ENCODE measurements at regions not wholly inside any gene's neighbourhood (a gene's known extent, or its start where the extent isn't known, plus 50 kb on each side); places are given as distances from the start of the nearest gene placed in this dataset.

DNA sequence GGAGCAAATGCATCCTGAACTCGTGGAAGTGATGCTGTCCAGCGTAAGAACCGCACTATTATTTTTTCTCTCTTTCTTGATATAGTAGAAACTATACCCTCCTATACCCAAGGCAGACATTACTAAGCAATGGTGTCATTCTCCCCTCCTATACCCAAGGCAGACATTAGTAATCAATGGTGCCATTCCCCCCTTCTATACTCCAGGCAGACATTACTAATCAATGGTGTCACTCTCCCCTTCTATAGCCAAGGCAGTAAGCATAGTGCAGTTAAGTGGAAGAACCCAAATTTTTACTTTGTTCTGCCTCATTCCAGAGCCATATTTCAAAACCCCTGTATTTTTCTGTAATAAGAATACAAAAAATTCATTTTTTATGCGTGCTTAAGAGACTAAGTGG lies 506.2 kb upstream of the EEF2KMT start:
- H3K9me3 ChIP-seq = no peaks in the 10 kb centered on the region
- no peaks in the 10 kb centered on the region for H3K4me1 ChIP-seq
- peaks cover 0 to 6% (median 0%) of the 10 kb centered on the region in 9 donors for H3K27me3 ChIP-seq
- H3K27ac ChIP-seq = no peak overlapping the region
- intact Hi-C loops (cut with DNase I) = no loop called here
- H3K36me3 ChIP-seq = no peaks in the 10 kb centered on the region
- ATAC-seq = no peak
- DNase-seq = no peak
- no peak for TF ChIP-seq POLR2A (IDR thresholded peaks at IDR 0.05)
- TF ChIP-seq, protein P1, sequence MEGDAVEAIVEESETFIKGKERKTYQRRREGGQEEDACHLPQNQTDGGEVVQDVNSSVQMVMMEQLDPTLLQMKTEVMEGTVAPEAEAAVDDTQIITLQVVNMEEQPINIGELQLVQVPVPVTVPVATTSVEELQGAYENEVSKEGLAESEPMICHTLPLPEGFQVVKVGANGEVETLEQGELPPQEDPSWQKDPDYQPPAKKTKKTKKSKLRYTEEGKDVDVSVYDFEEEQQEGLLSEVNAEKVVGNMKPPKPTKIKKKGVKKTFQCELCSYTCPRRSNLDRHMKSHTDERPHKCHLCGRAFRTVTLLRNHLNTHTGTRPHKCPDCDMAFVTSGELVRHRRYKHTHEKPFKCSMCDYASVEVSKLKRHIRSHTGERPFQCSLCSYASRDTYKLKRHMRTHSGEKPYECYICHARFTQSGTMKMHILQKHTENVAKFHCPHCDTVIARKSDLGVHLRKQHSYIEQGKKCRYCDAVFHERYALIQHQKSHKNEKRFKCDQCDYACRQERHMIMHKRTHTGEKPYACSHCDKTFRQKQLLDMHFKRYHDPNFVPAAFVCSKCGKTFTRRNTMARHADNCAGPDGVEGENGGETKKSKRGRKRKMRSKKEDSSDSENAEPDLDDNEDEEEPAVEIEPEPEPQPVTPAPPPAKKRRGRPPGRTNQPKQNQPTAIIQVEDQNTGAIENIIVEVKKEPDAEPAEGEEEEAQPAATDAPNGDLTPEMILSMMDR (IDR thresholded peaks at IDR 0.05) = no peak
- no peak overlapping the region for H3K4me3 ChIP-seq
- 79 to 85% (median 82%) methylated on average over 4 of the region's 4 CpGs for WGBS, 4 donors

- H3K36me3 ChIP-seq = no peaks in the 10 kb centered on the region
- no peaks in the 10 kb centered on the region for H3K4me1 ChIP-seq
- H3K9me3 ChIP-seq = no peaks in the 10 kb centered on the region
- H3K4me3 ChIP-seq = no peak overlapping the region
- intact Hi-C loops (cut with DNase I) = no loop called here
- WGBS, 4 donors = 22 to 51% (median 45%) methylated on average over 1 of the region's 1 CpG
- ATAC-seq (no peak), DNase-seq (no peak)
- no peak overlapping the region for H3K27ac ChIP-seq
- TF ChIP-seq, protein P1 (IDR thresholded peaks at IDR 0.05) = no peak
- peaks cover 0 to 6% (median 0%) of the 10 kb centered on the region in 9 donors for H3K27me3 ChIP-seq
These were observed 504.4 kb upstream of the EEF2KMT start for GRCh38 chr16:5601957-5602356.

- WGBS, 4 donors = 72 to 80% (median 77%) methylated on average over 7 of the region's 7 CpGs
- ATAC-seq (no peak), DNase-seq (no peak)
- no peaks in the 10 kb centered on the region for H3K36me3 ChIP-seq
- H3K4me1 ChIP-seq = no peaks in the 10 kb centered on the region
- H3K27ac ChIP-seq = no peak overlapping the region
- TF ChIP-seq POLR2A (IDR thresholded peaks at IDR 0.05) = no peak
- TF ChIP-seq, protein P1 (IDR thresholded peaks at IDR 0.05) = no peak
- no peaks in the 10 kb centered on the region for H3K27me3 ChIP-seq
- no peak overlapping the region for H3K4me3 ChIP-seq
- peaks cover 0 to 12% (median 0%) of the 10 kb centered on the region in 12 donors for H3K9me3 ChIP-seq
- intact Hi-C loops (cut with DNase I) = no loop called here
These were observed 501.2 kb upstream of the EEF2KMT start for GRCh38 chr16:5598793-5599192.

GRCh38 chr16:5595849-5596248 lies 498.3 kb upstream of the EEF2KMT start:
- WGBS, 4 donors = 88 to 96% (median 91%) methylated on average over 3 of the region's 3 CpGs
- no peak for ATAC-seq
- intact Hi-C loops (cut with DNase I) = no loop called here

More at GRCh38 chr16:5595849-5596248, 498.3 kb upstream of the EEF2KMT start:
- no peak for DNase-seq
- peaks cover 0 to 5% (median 0%) of the 10 kb centered on the region in 9 donors for H3K27me3 ChIP-seq
- peaks cover 0 to 12% (median 0%) of the 10 kb centered on the region in 12 donors for H3K9me3 ChIP-seq
- H3K36me3 ChIP-seq = no peaks in the 10 kb centered on the region
- no peaks in the 10 kb centered on the region for H3K4me1 ChIP-seq
- H3K4me3 ChIP-seq = no peak overlapping the region
- TF ChIP-seq POLR2A (IDR thresholded peaks at IDR 0.05) = no peak
- TF ChIP-seq, protein P1 (IDR thresholded peaks at IDR 0.05) = no peak
- H3K27ac ChIP-seq = no peak overlapping the region

All from heart left ventricle (tissue), 16 donors.